Cardiac septum (tissue), 1 donor: ENCODE measurements at regions not wholly inside any gene's neighbourhood (a gene's known extent, or its start where the extent isn't known, plus 50 kb on each side); places are given as distances from the start of the nearest gene placed in this dataset.
"Not testable (repeated sequence)": the region's sequence is repeated elsewhere in the genome, so short reads cannot be mapped to it uniquely, and the experiment has no call there.

ENCODE experiments used
- DNase-seq: peaks from one replicate; pipeline ENCODE4 v3.0.0-alpha.2; 2020; ENCODE audit warnings: low spot score
- intact Hi-C: fragments of 100-400 bp; cut with DNase I; formaldehyde crosslinking; loops from one replicate; pipeline ENCODE4 v1.14.0; 2022
- donor health status: DM: no; HTN: no; CAD: no.

- intact Hi-C loops = no loop called here
- no peak for DNase-seq
These were observed 118.1 kb downstream of the VEGFA start for GRCh38 chr6:43887906-43888683.

GRCh38 chr6:43887340-43887858, 117.4 kb downstream of the VEGFA start:
- intact Hi-C loops = no loop called here
- DNase-seq = no peak

DNA sequence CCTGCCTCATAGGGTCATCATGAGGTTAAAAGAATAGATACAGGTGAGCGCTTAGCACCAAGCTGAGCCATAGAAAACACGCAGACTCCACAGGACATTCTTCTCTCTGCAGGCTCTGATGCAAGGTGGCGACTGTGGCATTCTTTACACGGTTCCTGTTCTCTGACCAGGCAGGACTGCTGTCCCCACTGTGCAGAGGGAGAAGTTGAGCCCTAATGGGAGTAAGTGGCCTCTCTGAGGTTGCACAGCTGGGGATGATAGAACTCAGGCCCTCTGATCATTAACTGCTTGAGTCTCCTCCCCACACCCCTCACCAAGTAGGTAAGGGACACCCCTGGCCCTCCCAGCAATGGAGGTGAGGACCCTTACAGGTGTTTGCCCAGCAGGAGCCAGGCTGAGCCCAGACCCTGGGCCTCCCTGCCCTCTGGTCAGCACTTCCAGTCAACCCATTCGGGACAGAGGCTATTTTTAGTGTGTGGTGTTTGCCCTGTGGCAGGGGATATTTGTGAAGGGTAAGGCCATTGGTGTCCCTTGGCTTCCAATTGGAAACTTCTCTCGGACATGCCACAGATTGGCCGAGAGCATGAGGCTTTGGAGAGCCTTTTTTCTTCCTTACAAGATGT, 116.8 kb downstream of the VEGFA start:
- intact Hi-C loops = no loop called here
- no peak for DNase-seq

DNA sequence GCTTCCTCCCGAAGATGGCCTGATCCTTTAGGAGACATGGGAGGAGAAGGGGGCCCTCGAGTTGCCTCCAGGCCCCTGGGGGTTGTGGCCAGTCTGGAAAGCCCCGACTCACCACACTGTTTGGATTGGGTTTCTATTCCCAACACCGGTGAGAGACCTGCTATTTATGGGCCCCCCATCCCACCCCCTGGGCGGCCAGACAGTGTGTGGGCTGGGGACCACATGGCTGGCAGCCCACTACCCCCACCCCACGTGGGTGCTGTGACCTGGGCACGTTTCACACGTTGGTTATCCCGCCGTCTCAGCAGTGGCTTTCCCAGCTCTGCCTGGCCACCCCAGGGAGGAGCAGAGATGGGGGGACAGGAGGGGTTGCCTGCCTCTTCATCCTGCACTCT, 116.1 kb downstream of the VEGFA start:
- intact Hi-C loops = no loop called here
- DNase-seq = no peak

DNA sequence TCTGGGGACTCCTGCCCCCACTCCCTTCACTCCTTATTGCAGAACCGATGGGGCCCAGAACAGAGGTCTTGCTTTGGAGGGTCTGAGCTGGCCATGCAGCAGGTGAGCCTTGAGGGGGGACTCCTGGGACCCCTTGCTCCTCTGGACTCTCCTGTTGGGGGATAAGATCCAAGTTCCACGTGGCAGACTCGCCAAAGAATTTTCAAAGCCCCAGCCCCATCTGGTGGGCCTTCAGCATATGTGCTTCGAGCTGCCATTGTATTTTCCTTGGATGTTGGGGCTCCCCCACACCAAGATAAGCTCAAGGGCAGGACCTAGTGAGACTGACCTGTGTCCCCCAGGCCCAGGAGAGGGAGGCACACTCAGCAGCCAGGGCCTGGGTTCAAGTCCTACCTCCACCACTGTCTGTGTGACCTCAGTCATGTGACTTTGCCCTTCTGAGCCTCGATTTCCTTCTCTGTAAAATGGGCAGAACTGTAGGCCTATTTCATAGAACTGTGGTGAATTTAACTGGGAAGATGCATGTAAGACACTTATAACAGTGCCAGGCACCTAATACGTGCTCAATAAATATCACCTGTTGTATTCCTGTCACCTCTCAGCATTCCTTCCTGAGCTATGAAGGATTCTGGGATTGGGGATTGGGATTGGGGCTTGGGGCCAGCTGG, 115.5 kb downstream of the VEGFA start:
- intact Hi-C loops = no loop called here
- DNase-seq = no peak

DNA sequence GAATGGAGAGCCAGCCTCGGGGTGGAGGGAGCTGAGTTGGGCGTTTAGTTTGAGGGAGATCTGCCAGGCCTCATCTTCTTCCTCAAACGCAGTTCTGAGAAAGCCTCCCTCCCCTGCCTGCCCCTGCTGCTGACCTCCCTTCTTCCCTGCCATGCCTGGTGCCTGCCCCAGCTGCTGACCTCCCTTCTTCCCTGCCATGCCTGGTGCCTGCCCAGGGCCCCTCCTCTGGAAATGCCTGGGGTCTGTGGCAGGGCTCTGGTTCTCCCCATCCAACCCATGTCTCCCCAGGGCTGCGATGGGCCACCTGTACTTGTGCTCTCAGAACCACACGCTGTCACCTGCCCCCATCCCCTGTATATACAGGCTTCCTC, 114.6 kb downstream of the VEGFA start:
- no peak for DNase-seq
- intact Hi-C loops = no loop called here

GRCh38 chr6:43883847-43884651, 114.0 kb downstream of the VEGFA start:
- no peak for DNase-seq
- intact Hi-C loops = no loop called here

DNA sequence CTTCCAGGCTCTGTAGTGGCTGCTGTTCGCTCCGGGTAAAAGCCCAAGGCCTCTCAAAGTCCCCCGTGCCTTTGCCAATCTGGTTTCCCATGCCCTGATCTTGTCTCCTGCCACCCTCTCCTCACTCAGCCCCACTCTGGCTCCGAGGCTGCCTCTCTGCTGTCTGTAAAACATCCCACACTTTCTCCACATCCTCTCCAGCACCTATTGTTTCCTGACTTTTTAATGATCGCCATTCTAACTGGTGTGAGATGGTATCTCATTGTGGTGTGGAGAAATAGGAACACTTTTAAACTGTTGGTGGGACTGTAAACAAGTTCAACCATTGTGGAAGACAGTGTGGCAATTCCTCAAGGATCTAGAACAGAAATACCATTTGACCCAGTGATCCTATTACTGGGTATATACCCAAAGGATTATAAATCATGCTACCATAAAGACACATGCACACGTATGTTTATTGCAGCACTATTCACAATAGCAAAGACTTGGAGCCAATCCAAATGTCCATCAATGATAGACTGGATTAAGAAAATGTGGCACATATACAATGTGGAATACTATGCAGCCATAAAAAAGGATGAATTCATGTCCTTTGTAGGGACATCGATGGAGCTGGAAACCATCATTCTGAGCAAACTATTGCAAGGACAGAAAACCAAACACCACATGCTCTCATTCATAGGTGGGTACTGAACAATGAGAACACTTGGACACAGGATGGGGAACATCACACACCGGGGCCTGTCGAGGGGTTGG, 112.9 kb downstream of the VEGFA start:
- intact Hi-C loops, DNase-seq: not testable (repeated sequence)

GRCh38 chr6:43880236-43881137, 110.5 kb downstream of the VEGFA start:
- intact Hi-C loops = no loop called here

DNA sequence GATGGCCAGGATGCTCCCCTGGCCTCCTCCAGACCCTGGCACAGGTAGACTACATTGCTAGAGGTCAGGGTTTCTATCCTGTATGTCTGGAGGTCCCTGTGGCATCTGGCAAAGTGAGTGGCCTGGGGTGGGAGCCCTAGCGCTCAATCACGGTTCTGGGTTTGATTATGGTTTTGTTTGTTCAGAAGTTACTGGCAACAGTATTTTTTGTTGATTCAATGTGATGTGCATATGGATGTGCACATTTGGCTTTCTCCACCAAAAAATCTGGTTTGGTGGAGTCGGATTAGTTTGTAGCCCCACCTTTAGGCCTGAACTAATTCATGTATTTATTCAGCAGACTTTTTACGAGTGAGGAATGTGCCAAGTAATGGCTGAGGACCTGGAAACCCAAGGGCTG, 109.7 kb downstream of the VEGFA start:
- DNase-seq = no peak
- intact Hi-C loops = no loop called here

More at GRCh38 chr6:43880236-43881137, 110.5 kb downstream of the VEGFA start:
- DNase-seq = no peak

GRCh38 chr6:43878823-43879495, 108.9 kb downstream of the VEGFA start:
- intact Hi-C loops = no loop called here
- no peak for DNase-seq

GRCh38 chr6:43878127-43878634, 108.2 kb downstream of the VEGFA start:
- intact Hi-C loops = no loop called here

GRCh38 chr6:43877463-43878126, 107.6 kb downstream of the VEGFA start:
- intact Hi-C loops = no loop called here
- no peak for DNase-seq

More at GRCh38 chr6:43878127-43878634, 108.2 kb downstream of the VEGFA start:
- no peak for DNase-seq

DNA sequence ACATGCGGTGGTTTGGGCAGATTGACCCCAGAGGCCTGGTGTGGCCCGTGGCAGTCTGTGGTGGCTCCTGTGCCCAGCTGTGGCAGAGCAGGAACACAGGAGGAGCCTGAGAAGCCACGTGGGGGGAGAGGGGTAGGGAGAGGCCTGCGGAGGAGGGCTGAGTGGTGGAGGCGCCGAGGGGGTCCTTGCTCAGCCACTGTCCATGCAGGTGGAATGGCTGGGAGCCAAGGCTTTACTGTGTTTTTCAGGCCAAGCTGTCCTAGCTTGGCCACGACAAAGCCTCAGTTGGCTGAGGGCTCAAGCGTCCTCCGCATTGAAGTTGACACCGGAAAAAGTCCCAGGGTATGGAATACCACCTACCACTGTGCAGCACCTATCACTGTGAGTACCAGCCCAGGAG, 107.0 kb downstream of the VEGFA start:
- DNase-seq = no peak
- intact Hi-C loops = no loop called here

- DNase-seq = no peak
- intact Hi-C loops = no loop called here
These were observed 106.6 kb downstream of the VEGFA start for GRCh38 chr6:43876602-43877001.

DNA sequence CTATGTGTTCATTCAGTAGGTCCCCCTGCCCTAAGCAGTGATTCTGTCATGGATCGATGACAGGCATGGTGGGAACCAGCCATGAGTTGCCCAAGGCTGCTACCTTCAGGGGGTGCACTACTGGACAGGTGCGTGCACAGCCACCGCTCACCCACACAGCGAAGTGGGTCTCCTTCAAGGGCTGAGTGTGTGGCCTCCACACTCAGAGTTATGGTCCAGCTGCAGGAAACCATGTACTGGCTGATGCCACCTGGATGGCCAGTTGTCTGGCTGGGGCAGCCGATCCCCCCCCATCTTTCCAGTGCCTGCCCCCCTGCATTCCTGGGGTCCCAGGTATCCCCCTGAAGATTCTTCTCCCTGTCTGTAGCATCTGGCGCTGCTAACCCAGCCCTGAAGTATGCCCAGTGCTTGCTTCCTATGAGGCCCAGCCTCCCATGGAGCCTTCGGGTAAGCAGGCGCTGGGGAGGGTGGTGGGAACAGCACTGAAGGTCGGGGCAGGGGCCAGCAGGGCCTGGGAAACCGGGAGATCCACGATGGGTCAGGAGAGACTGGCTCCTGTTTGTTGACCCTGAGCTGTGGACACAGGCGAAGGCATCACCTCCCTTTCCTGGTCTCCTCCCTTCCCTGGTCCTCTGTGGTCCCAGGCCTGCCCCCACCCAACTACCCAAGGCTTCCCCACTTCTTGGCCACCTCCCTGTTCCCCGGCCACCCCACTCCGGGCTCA, 106.0 kb downstream of the VEGFA start:
- no peak for DNase-seq
- intact Hi-C loops = no loop called here
